ENCODE measurements at regions not wholly inside any gene's neighbourhood (a gene's known extent, or its start where the extent isn't known, plus 50 kb on each side); places are given as distances from the start of the nearest gene placed in this dataset.

DNA sequence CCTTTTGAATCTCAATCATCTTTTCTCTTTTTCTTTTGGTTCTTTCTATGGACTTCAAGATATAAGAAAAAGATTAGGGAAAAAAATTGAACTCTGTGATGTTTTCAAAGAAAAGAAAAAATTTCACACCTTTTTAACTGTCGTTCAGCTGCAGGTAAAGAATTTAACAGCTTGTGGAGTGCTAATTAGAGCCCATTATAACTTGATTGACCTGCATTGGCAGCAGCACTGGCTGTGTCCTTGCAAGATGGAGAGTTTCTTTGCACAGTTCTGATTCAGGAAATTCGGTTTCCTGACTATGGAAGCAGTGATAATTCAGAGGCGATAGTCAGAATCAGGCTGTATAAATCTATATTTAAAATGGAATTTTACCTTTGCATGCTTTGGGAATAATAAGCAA lies 183.2 kb upstream of the DACH1 start:
- TF ChIP-seq, protein P1, sequence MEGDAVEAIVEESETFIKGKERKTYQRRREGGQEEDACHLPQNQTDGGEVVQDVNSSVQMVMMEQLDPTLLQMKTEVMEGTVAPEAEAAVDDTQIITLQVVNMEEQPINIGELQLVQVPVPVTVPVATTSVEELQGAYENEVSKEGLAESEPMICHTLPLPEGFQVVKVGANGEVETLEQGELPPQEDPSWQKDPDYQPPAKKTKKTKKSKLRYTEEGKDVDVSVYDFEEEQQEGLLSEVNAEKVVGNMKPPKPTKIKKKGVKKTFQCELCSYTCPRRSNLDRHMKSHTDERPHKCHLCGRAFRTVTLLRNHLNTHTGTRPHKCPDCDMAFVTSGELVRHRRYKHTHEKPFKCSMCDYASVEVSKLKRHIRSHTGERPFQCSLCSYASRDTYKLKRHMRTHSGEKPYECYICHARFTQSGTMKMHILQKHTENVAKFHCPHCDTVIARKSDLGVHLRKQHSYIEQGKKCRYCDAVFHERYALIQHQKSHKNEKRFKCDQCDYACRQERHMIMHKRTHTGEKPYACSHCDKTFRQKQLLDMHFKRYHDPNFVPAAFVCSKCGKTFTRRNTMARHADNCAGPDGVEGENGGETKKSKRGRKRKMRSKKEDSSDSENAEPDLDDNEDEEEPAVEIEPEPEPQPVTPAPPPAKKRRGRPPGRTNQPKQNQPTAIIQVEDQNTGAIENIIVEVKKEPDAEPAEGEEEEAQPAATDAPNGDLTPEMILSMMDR (IDR thresholded peaks at IDR 0.05; ENCODE audit: low read length) = no peak
- TF ChIP-seq EZH2 (IDR thresholded peaks at IDR 0.05; ENCODE audit: borderline replicate concordance, low read length) = no peak

Measured in OCI-LY1 (cell line).